Lower leg skin (tissue), 3 donors: ENCODE measurements at regions not wholly inside any gene's neighbourhood (a gene's known extent, or its start where the extent isn't known, plus 50 kb on each side); places are given as distances from the start of the nearest gene placed in this dataset.
"Not testable (repeated sequence)": the region's sequence is repeated elsewhere in the genome, so short reads cannot be mapped to it uniquely, and the experiment has no call there.

Experiments
- POLR2A ChIP-seq, 2 donors: fragments of 450-650 bp; IDR thresholded peaks; one replicate each; pipeline ENCODE4 v1.6.1; 2016 to 2017; ENCODE audit warnings: antibody characterized with exemption in 2 of 2, mild to moderate bottlenecking in 1 of 2, moderate library complexity in 1 of 2
- TF ChIP-seq, protein P1 (sequence below), 3 donors: fragments of 450-650 bp; IDR thresholded peaks; one replicate each; pipeline ENCODE4 v1.5.1; 2016; ENCODE audit warnings: antibody characterized with exemption in 3 of 3, mild to moderate bottlenecking in 3 of 3, moderate library complexity in 2 of 3

DNA sequence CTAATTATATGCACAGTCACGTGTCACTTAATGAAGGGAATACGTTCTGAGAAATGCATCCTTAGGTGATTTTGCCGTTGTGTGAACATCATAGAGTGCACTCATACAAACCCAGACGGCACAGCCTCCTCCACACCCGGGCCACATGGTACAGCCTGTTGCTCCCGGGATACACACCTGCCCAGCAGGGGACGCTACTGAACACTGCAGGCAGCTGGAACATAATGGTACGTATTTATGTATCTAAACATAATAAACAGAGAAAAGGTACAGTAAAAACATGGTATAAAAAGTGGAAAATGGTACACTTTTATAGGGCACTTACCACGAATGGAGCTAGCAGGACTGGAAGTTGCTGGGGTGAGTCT, 752.3 kb upstream of the TPTE start:
- TF ChIP-seq, protein P1, sequence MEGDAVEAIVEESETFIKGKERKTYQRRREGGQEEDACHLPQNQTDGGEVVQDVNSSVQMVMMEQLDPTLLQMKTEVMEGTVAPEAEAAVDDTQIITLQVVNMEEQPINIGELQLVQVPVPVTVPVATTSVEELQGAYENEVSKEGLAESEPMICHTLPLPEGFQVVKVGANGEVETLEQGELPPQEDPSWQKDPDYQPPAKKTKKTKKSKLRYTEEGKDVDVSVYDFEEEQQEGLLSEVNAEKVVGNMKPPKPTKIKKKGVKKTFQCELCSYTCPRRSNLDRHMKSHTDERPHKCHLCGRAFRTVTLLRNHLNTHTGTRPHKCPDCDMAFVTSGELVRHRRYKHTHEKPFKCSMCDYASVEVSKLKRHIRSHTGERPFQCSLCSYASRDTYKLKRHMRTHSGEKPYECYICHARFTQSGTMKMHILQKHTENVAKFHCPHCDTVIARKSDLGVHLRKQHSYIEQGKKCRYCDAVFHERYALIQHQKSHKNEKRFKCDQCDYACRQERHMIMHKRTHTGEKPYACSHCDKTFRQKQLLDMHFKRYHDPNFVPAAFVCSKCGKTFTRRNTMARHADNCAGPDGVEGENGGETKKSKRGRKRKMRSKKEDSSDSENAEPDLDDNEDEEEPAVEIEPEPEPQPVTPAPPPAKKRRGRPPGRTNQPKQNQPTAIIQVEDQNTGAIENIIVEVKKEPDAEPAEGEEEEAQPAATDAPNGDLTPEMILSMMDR (IDR thresholded peaks at IDR 0.05): not testable (repeated sequence)
- TF ChIP-seq POLR2A (IDR thresholded peaks at IDR 0.05): not testable (repeated sequence)
